Right ventricle myocardium inferior (tissue), 1 donor: ENCODE measurements at regions not wholly inside any gene's neighbourhood (a gene's known extent, or its start where the extent isn't known, plus 50 kb on each side); places are given as distances from the start of the nearest gene placed in this dataset.
"Not testable (repeated sequence)": the region's sequence is repeated elsewhere in the genome, so short reads cannot be mapped to it uniquely, and the experiment has no call there.

Source experiments
- ATAC-seq: fragments of 200-7000 bp; cut with Tn5 transposase; one replicate; pipeline ENCODE4 v1.9.1; 2020; ENCODE audit warnings: mild to moderate bottlenecking, moderate library complexity
- DNase-seq: peaks from one replicate; pipeline ENCODE4 v3.0.0; 2021; ENCODE audit errors: missing footprints
- intact Hi-C: fragments of 100-400 bp; cut with DNase I; formaldehyde crosslinking; loops from one replicate; pipeline ENCODE4 v1.11.0; 2022
- donor health status: DM: no; HTN: yes; CAD: no; lungs with severe emphysema.

- intact Hi-C loops, DNase-seq, ATAC-seq: not testable (repeated sequence)
These were observed 173.9 kb downstream of the TJP1 start for GRCh38 chr15:29648415-29648814.

GRCh38 chr15:29645841-29646240, 176.4 kb downstream of the TJP1 start:
- DNase-seq = no peak
- intact Hi-C loops = no loop called here
- ATAC-seq = no peak

GRCh38 chr15:29644361-29644760, 177.9 kb downstream of the TJP1 start:
- DNase-seq, intact Hi-C loops, ATAC-seq: not testable (repeated sequence)

- no peak for DNase-seq
- intact Hi-C loops = no loop called here
- no peak for ATAC-seq
These were observed 183.5 kb downstream of the TJP1 start for GRCh38 chr15:29638781-29639180.

GRCh38 chr15:29638011-29638410, 184.3 kb downstream of the TJP1 start:
- intact Hi-C loops = no loop called here
- no peak for DNase-seq
- ATAC-seq = no peak

- intact Hi-C loops = no loop called here
- no peak for ATAC-seq
These were observed 184.7 kb downstream of the TJP1 start for GRCh38 chr15:29637555-29637954.

GRCh38 chr15:29636921-29637320, 185.3 kb downstream of the TJP1 start:
- intact Hi-C loops = no loop called here
- DNase-seq (no peak), ATAC-seq (no peak)

More at GRCh38 chr15:29637555-29637954, 184.7 kb downstream of the TJP1 start:
- no peak for DNase-seq

- intact Hi-C loops = no loop called here
- no peak for ATAC-seq
- no peak for DNase-seq
These were observed 186.1 kb downstream of the TJP1 start for GRCh38 chr15:29636140-29636539.

GRCh38 chr15:29635513-29636098, 186.7 kb downstream of the TJP1 start:
- no peak for ATAC-seq
- DNase-seq = no peak
- intact Hi-C loops = no loop called here

GRCh38 chr15:29633971-29634370, 188.3 kb downstream of the TJP1 start:
- intact Hi-C loops = no loop called here
- DNase-seq (no peak), ATAC-seq (no peak)

GRCh38 chr15:29632671-29633406, 189.4 kb downstream of the TJP1 start:
- DNase-seq = no peak
- no peak for ATAC-seq
- intact Hi-C loops = no loop called here

GRCh38 chr15:29631076-29632070, 190.9 kb downstream of the TJP1 start:
- DNase-seq = no peak
- intact Hi-C loops = no loop called here
- no peak for ATAC-seq

GRCh38 chr15:29624271-29624670, 198.0 kb downstream of the TJP1 start:
- intact Hi-C loops = no loop called here
- no peak for ATAC-seq
- DNase-seq = no peak

GRCh38 chr15:29623116-29623639, 199.1 kb downstream of the TJP1 start:
- ATAC-seq (no peak), DNase-seq (no peak)
- intact Hi-C loops = no loop called here

- ATAC-seq = no peak
- no peak for DNase-seq
- intact Hi-C loops = no loop called here
These were observed 199.6 kb downstream of the TJP1 start for GRCh38 chr15:29622637-29623036.

GRCh38 chr15:29621616-29622015, 200.7 kb downstream of the TJP1 start:
- ATAC-seq = no peak
- DNase-seq = no peak
- intact Hi-C loops = no loop called here

GRCh38 chr15:29618586-29618985, 203.7 kb downstream of the TJP1 start:
- no peak for ATAC-seq
- DNase-seq = no peak
- intact Hi-C loops = no loop called here

- intact Hi-C loops = no loop called here
- DNase-seq (no peak), ATAC-seq (no peak)
These were observed 205.8 kb downstream of the TJP1 start for GRCh38 chr15:29616512-29616911.

GRCh38 chr15:29615791-29616190, 206.5 kb downstream of the TJP1 start:
- ATAC-seq (no peak), DNase-seq (no peak)
- intact Hi-C loops = no loop called here
